ENCODE measurements at regions not wholly inside any gene's neighbourhood (a gene's known extent, or its start where the extent isn't known, plus 50 kb on each side); places are given as distances from the start of the nearest gene placed in this dataset.
A peak's percentile ranks its signal among the peaks of the same experiment; 100 is the strongest.

DNA sequence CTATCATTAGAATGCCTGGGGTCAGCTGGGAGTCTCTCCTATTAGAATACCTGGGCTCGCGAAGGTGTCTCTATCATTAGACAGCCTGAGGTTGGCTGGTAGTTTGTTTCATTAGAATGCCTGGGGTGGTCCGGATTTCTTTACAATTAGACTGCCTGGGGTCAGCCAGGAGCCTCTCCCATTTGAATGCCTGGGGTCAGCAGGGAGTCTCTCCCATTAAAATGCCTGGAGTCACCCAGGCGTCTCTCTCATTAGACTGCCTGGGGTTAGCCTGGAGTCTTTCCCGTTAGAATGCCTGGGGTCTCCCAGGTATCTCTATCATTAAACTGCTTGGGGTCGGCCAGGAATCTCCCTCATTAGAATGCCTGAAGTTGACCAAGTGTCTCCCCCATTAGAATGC is 1458.3 kb downstream of the UQCRFS1 start:
- TF ChIP-seq, protein P1, sequence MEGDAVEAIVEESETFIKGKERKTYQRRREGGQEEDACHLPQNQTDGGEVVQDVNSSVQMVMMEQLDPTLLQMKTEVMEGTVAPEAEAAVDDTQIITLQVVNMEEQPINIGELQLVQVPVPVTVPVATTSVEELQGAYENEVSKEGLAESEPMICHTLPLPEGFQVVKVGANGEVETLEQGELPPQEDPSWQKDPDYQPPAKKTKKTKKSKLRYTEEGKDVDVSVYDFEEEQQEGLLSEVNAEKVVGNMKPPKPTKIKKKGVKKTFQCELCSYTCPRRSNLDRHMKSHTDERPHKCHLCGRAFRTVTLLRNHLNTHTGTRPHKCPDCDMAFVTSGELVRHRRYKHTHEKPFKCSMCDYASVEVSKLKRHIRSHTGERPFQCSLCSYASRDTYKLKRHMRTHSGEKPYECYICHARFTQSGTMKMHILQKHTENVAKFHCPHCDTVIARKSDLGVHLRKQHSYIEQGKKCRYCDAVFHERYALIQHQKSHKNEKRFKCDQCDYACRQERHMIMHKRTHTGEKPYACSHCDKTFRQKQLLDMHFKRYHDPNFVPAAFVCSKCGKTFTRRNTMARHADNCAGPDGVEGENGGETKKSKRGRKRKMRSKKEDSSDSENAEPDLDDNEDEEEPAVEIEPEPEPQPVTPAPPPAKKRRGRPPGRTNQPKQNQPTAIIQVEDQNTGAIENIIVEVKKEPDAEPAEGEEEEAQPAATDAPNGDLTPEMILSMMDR (conservative IDR thresholded peaks at IDR 0.05; ENCODE audit: low read depth, low read length) = no peak
- no peak overlapping the region for H3K4me3 ChIP-seq (ENCODE audit: low read depth, low read length)
- DNase-seq (ENCODE audit: low read depth) = no peak

DNA sequence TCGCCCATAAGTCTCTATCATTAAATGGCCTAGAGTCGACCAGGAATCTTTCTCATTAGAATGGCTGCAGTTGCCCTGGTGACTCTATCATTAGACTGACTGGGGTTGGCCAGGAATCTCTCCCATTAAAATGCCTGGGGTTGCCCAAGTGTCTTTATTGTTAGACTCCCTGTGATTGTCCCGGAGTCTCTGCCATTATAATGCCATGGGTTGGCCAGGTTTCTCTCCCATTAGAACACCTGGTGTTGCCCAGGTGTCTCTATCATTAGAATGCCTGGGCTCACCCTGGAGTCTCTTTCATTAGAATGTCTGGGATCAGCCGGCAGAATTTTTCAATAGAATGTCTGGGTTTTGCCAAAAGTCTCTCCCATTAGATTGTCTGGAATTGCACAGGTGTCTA is 1459.3 kb downstream of the UQCRFS1 start:
- no peak for DNase-seq (ENCODE audit: low read depth)
- no peak overlapping the region for H3K4me3 ChIP-seq (ENCODE audit: low read depth, low read length)
- TF ChIP-seq, protein P1 (conservative IDR thresholded peaks at IDR 0.05; ENCODE audit: low read depth, low read length) = no peak

DNA sequence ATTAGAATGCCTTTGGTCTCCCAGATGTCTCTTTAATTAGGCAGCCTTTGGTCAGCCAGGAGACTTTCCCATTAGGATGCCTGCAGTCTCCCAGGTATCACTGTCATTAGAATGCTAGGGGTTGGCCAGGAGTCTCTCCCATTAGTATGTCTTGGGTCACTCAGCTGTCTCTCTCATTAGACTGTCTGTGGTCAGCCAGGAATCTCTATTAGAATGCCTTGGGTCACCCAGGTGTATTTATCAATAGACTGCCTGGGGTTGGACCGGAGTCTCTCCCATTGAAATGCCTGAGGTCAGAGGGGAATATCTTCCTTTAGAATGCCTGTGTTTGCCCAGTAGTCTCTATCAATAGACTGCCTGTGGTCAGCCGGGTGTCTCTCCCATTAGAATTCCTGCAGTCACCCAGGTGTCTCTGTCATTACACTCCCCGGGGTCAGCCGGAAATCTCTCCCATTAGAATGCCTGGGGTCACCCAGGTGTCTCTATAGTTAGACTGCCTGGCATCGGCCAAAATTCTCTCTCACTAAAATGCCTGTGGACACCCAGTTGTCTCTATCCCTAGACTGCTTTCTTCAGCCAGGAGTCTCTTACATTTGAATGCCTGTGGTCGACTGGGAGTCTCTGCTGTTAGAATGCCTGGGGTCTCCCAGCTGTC is 1460.3 kb downstream of the UQCRFS1 start:
- no peak overlapping the region for H3K4me3 ChIP-seq (ENCODE audit: low read depth, low read length)
- TF ChIP-seq, protein P1 (conservative IDR thresholded peaks at IDR 0.05; ENCODE audit: low read depth, low read length) = no peak
- no peak for DNase-seq (ENCODE audit: low read depth)

- no peak for DNase-seq (ENCODE audit: low read depth)
These were observed 1461.9 kb downstream of the UQCRFS1 start for GRCh38 chr19:27751044-27751391.

GRCh38 chr19:27750391-27751043 is 1462.4 kb downstream of the UQCRFS1 start:
- H3K4me3 ChIP-seq (ENCODE audit: low read depth, low read length) = no peak overlapping the region
- no peak for DNase-seq (ENCODE audit: low read depth)
- TF ChIP-seq, protein P1 (conservative IDR thresholded peaks at IDR 0.05; ENCODE audit: low read depth, low read length) = no peak

More at GRCh38 chr19:27751044-27751391, 1461.9 kb downstream of the UQCRFS1 start:
- TF ChIP-seq, protein P1 (conservative IDR thresholded peaks at IDR 0.05; ENCODE audit: low read depth, low read length) = no peak
- H3K4me3 ChIP-seq (ENCODE audit: low read depth, low read length) = no peak overlapping the region

DNA sequence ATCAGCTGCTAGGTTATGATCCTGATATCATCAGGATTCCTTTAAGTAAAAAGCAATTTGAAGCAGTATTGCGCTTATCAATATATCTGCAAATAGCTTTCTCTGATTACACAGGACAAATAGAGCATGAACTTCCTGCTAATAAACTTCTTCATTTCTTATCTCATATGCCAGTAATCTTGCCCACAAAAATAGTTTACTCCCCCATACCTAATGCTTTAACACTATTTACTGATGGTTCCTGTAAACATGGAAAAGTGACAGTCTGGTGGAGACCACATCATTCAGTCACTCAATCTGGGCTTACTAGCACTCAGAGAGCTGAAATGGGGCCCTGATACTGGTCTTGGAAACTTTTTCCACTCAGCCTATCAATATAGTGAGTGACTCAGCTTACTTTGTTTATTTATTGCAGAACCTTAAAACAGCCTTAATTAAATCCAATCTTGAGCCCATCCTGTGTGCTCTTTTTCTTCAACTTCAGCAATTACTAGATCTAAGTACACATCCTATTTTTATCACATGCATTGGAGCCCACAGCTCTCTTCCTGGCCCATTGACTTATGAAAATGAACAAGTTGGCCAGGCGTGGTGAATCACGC is 1464.3 kb downstream of the UQCRFS1 start:
- TF ChIP-seq, protein P1 (conservative IDR thresholded peaks at IDR 0.05; ENCODE audit: low read depth, low read length) = no peak
- no peak overlapping the region for H3K4me3 ChIP-seq (ENCODE audit: low read depth, low read length)

More for the DNA sequence above, 1464.3 kb downstream of the UQCRFS1 start:
- DNase-seq (ENCODE audit: low read depth) = peak; percentile 11

Data from choroid plexus epithelial cell (primary cell).